Activated T-helper 1 cell treated with anti-CD3 and anti-CD28 coated beads, Interleukin-2, amount 50 U/mL, for 16 hours (primary cell): ENCODE measurements at regions not wholly inside any gene's neighbourhood (a gene's known extent, or its start where the extent isn't known, plus 50 kb on each side); places are given as distances from the start of the nearest gene placed in this dataset.
A peak's percentile ranks its signal among the peaks of the same experiment; 100 is the strongest.

Source experiments
- DNase-seq, 2 donors: peaks; one replicate each; pipeline ENCODE4 v3.0.0-alpha.2; 2020; ENCODE audit warnings: low read depth in 1 of 2, low spot score in 1 of 2

DNA sequence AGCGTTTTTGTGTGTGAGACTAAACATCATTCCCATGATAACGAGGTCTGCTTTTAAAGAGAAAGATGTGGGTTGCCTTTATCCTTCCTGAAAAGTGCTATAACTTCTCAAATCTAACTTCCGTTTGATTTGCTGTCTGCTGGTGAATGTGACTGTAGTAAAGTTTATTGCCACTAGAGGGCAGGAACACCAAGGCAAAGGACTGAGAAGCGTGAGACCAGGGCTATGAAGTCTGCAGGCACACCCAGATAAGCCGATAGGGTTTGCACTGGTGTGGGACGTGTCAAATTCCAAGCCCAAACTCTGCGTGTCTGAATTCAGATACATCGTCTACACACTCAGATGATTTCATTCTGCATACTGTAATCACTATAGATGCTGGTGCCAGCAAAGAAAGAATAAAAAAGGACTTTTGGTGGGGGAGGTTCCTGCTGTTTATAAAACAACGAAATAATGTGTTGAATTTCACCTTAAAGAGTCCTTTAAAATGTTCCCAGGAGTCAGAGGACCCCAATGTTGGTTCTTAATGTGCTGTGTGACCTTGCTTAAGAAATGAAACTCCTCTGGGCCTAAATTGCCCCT is 87.2 kb downstream of the PTTG1 start:
- peak in 1 of 2 donors; percentile 34 for DNase-seq

DNA sequence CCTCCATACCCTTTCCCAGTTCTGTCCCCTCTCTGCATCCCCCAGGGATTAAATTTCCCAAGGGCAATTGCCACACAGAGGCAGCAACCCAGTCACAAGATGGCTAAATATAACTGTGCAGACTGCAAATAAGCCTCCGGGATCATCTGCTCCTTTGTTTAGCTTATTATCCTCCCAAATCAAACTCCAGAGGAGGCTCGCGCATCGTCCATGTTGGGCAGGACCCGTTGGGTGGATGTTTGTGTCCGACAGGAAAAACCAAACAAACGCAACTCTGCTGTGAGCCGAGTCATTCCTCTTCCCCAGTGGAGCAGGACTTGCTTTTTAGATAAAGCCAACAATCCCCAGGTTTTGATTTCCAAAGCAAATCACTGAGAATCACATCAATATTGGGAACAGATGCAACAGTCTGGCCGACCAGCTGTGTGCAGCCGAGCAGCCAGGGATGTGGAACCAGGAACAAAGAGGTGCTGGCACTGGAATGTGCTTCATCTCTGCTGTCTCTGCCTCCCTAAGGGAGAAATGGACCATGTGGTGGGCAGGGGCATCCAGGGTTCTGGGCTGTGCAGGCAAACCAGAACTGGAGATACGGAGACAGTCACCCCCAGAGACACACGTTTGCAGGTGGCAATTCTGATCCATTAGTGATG is 89.8 kb downstream of the PTTG1 start:
- DNase-seq, result no peak
